A673 (cell line): ENCODE measurements at regions not wholly inside any gene's neighbourhood (a gene's known extent, or its start where the extent isn't known, plus 50 kb on each side); places are given as distances from the start of the nearest gene placed in this dataset.

ENCODE experiments used
- BruUV-seq: library from RNA; stranded (reverse); fragments of 400-500 nt; replicated peaks from 2 replicates; lab custom pipeline; 2021; lab: Mats Ljungman, UMichigan
- CTCF ChIA-PET: fragments of 300-600 bp; sonication (Branson Sonifier 250); formaldehyde crosslinking; loops from one replicate; lab custom pipeline; 2022; ENCODE audit warnings: antibody characterized with exemption; lab: Charles Lee
- POLR2A ChIA-PET: fragments of 300-600 bp; sonication (Branson Sonifier 250); formaldehyde crosslinking; loops from one replicate; lab custom pipeline; 2022; ENCODE audit warnings: antibody characterized with exemption; ENCODE audit not compliant: low non-redundant PET; lab: Charles Lee
- DNase-seq: peaks from one replicate; pipeline ENCODE4 v3.0.0-alpha.2; 2015; ENCODE audit warnings: low spot score
- H3K27ac ChIP-seq: fragments of 200-600 bp; sonication (generic); 2 replicates; pipeline ENCODE4 v1.5.1; 2016; ENCODE audit warnings: mixed run types, low read depth, mild to moderate bottlenecking, mixed read lengths, antibody characterized with exemption, low read length; ENCODE audit not compliant: poor library complexity, severe bottlenecking
- H3K27me3 ChIP-seq: fragments of 200-600 bp; sonication (generic); replicated peaks from 2 replicates; pipeline ENCODE4 v1.6.1; 2017; ENCODE audit warnings: mixed run types, low read depth, mild to moderate bottlenecking, mixed read lengths, antibody characterized with exemption, low read length; ENCODE audit not compliant: insufficient read depth, poor library complexity
- H3K36me3 ChIP-seq: fragments of 200-600 bp; sonication (generic); 2 replicates; pipeline ENCODE4 v1.6.1; 2016; ENCODE audit warnings: mixed run types, mild to moderate bottlenecking, mixed read lengths, antibody characterized with exemption, low read length; ENCODE audit not compliant: insufficient read depth, poor library complexity, severe bottlenecking
- H3K4me1 ChIP-seq: fragments of 200-600 bp; sonication (generic); 2 replicates; pipeline ENCODE4 v1.6.1; 2017; ENCODE audit warnings: mixed run types, mild to moderate bottlenecking, mixed read lengths, antibody characterized with exemption, low read length; ENCODE audit not compliant: insufficient read depth, poor library complexity, severe bottlenecking
- H3K4me3 ChIP-seq: fragments of 200-600 bp; sonication (generic); 2 replicates; pipeline ENCODE4 v1.5.1; 2016; ENCODE audit warnings: low read depth, mixed run types, mild to moderate bottlenecking, mixed read lengths, low read length; ENCODE audit not compliant: poor library complexity, severe bottlenecking
- H3K9me3 ChIP-seq: fragments of 200-600 bp; sonication (generic); 2 replicates; pipeline ENCODE4 v1.6.1; 2016; ENCODE audit warnings: mixed run types, low read depth, mild to moderate bottlenecking, mixed read lengths, antibody characterized with exemption, low read length; ENCODE audit not compliant: poor library complexity, severe bottlenecking
- EZH2 ChIP-seq: fragments of 200-600 bp; sonication (generic); IDR thresholded peaks from 2 replicates; pipeline ENCODE4 v1.6.1; 2017; ENCODE audit warnings: borderline replicate concordance, low read depth, mild to moderate bottlenecking, mixed read lengths, antibody characterized with exemption, low read length; ENCODE audit not compliant: poor library complexity, severe bottlenecking
- intact Hi-C: fragments of 100-400 bp; cut with micrococcal nuclease; formaldehyde crosslinking; loops from one replicate; pipeline ENCODE4 v1.10.0; 2022; ENCODE audit not compliant: unreplicated experiment
- TF ChIP-seq, protein P1 (sequence below): fragments of 300-800, 200-600 bp; sonication (generic); conservative IDR thresholded peaks from 2 replicates; pipeline ENCODE4 v1.5.1; 2017; ENCODE audit warnings: low read depth, mild to moderate bottlenecking, antibody characterized with exemption, low read length, moderate library complexity, mixed read lengths

DNA sequence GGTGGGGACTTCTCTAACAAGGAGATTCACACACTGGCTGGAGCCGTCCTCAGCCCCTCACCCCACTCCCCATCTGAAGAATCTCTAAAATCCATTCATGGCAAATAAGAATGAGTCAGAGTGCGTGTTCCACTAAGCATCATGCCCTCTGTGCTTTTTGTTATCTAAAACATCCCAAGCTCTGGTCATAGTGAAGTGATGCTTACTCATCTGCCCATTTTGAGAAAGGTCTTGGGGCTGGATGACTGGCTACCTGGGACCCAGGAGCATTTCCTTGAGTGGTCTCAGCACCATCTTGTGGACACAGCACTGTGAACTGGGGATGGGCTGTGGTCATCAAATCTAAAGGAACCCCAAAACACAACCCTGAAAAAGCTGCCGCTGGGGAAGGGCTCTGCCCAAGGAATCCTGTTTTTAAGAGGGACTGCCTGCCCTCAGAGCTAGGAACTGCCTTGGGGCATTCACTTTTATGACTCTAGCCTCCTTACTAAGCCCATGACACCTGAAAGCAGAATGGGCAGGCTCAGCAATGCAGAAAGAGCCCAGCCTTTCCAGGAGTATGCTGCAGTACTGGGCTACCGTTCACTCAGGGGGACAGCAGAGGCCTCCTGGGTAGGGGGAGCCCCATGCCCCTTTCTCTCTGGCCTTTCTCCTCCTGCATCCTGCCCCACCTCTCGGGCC lies 53.5 kb downstream of the ZBTB38 start:
- no peaks in the 10 kb centered on the region for H3K27me3 ChIP-seq
- ChIA-PET POLR2A (no interaction called here), CTCF (no interaction called here)
- TF ChIP-seq, protein P1, sequence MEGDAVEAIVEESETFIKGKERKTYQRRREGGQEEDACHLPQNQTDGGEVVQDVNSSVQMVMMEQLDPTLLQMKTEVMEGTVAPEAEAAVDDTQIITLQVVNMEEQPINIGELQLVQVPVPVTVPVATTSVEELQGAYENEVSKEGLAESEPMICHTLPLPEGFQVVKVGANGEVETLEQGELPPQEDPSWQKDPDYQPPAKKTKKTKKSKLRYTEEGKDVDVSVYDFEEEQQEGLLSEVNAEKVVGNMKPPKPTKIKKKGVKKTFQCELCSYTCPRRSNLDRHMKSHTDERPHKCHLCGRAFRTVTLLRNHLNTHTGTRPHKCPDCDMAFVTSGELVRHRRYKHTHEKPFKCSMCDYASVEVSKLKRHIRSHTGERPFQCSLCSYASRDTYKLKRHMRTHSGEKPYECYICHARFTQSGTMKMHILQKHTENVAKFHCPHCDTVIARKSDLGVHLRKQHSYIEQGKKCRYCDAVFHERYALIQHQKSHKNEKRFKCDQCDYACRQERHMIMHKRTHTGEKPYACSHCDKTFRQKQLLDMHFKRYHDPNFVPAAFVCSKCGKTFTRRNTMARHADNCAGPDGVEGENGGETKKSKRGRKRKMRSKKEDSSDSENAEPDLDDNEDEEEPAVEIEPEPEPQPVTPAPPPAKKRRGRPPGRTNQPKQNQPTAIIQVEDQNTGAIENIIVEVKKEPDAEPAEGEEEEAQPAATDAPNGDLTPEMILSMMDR = no peak
- TF ChIP-seq EZH2 = no peak
- DNase-seq = no peak
- H3K4me1 ChIP-seq = no peaks in the 10 kb centered on the region
- BruUV-seq = no TSS peak
- H3K27ac ChIP-seq = no peak overlapping the region
- intact Hi-C loops = no loop called here
- no peaks in the 10 kb centered on the region for H3K36me3 ChIP-seq
- H3K9me3 ChIP-seq = no peaks in the 10 kb centered on the region
- H3K4me3 ChIP-seq = no peak overlapping the region

DNA sequence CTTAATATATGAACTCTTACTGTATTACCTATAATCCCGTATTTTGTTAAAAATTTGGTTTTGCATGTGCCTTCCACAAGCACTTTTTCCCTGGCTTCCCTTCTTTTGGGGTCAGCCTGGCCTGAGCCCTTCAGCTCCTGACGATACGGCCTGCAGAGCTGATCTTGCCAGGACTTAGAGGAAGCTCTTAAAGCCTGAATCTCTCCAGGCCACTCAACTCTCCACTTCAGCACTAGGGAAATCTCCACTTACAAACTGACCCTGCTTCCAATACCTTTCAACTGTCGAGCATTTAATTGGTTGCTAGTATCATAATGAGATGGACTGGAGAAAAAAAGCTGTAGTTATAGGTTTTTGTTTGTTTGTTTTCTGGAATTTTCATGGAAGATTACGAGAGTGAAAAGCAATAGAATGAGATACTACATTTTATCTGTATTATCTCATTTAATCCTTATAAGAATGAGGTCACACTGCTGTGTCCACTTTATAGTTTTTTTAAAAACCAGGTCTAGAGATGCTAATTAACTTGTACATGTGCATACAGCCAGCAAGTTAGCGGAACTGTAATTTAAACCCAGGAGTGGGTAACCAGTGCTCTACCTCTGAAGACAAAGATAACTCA lies 54.8 kb downstream of the ZBTB38 start:
- H3K27ac ChIP-seq = no peak overlapping the region
- H3K36me3 ChIP-seq = no peaks in the 10 kb centered on the region
- intact Hi-C loops = no loop called here
- H3K4me3 ChIP-seq = no peak overlapping the region
- H3K4me1 ChIP-seq = no peaks in the 10 kb centered on the region
- ChIA-PET POLR2A (no interaction called here), CTCF (no interaction called here)
- H3K9me3 ChIP-seq = no peaks in the 10 kb centered on the region
- TF ChIP-seq, protein P1 = no peak
- TF ChIP-seq EZH2 = no peak
- BruUV-seq = no TSS peak
- no peaks in the 10 kb centered on the region for H3K27me3 ChIP-seq
- DNase-seq = no peak

DNA sequence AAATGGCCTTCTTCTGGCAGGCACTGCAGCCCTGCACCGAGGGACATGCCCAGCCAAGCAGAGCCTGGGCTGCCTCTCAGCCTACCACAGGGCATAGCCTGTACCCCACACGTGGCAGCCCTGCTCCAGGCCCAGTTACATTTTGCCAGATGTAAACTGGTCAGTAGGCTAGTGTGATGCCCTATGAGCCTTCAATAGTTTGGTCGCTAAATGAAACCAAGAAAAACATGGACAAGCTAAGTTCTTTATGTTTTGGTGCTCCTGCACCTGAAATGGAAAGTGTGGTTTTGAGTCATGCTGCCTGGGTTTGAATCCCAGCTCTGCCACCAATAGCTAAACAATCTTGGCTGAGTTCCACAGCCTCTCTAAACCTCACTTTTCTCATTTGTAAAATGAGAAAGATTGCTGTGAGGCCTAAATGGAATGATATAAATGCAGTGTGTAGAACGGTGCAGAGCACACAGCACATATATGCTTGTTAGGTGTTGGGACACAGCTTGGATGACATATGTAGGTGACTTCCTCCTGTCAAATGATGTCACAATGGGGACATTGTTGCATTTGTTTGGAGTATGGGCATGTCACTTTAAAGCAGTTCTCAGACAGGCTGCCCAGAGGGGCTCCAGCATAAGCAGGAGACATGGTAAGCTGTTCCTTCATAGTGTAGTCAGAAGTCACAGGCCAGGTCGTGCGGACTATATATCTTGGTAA lies 57.4 kb downstream of the ZBTB38 start:
- no peak overlapping the region for H3K27ac ChIP-seq
- no TSS peak for BruUV-seq
- DNase-seq = no peak
- H3K4me1 ChIP-seq = no peaks in the 10 kb centered on the region
- no peak overlapping the region for H3K4me3 ChIP-seq
- ChIA-PET CTCF (no interaction called here), POLR2A (no interaction called here)
- intact Hi-C loops = no loop called here
- no peaks in the 10 kb centered on the region for H3K27me3 ChIP-seq
- H3K36me3 ChIP-seq = no peaks in the 10 kb centered on the region
- TF ChIP-seq EZH2 = no peak
- TF ChIP-seq, protein P1 = no peak
- no peaks in the 10 kb centered on the region for H3K9me3 ChIP-seq
